ENCODE measurements at regions not wholly inside any gene's neighbourhood (a gene's known extent, or its start where the extent isn't known, plus 50 kb on each side); places are given as distances from the start of the nearest gene placed in this dataset.

DNA sequence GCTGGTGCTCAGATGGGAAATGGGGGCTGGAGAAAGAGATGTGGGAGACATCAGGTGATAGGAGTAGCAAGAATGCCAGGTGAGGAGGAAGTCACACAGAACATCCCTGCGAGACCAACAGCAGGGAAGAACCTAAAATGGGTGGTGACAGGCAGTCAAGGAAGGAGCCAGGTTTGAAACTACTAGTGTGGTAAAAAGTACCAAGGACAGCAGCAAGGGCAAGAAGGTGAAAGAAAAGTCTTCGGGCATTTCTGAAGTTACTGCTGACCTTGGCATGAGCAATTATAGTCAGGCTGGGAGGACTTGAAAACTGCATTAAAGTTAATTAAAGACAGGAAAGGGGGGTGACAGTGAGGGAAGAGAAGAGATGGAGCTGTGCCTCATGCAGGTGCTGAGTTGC is 410.4 kb downstream of the RAD51AP2 start:
- TF ChIP-seq, protein P1, sequence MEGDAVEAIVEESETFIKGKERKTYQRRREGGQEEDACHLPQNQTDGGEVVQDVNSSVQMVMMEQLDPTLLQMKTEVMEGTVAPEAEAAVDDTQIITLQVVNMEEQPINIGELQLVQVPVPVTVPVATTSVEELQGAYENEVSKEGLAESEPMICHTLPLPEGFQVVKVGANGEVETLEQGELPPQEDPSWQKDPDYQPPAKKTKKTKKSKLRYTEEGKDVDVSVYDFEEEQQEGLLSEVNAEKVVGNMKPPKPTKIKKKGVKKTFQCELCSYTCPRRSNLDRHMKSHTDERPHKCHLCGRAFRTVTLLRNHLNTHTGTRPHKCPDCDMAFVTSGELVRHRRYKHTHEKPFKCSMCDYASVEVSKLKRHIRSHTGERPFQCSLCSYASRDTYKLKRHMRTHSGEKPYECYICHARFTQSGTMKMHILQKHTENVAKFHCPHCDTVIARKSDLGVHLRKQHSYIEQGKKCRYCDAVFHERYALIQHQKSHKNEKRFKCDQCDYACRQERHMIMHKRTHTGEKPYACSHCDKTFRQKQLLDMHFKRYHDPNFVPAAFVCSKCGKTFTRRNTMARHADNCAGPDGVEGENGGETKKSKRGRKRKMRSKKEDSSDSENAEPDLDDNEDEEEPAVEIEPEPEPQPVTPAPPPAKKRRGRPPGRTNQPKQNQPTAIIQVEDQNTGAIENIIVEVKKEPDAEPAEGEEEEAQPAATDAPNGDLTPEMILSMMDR (conservative IDR thresholded peaks at IDR 0.05) = no peak
- no peak for TF ChIP-seq EZH2 (IDR thresholded peaks at IDR 0.05; ENCODE audit: low read depth)

All from PC-9 (cell line).